ENCODE measurements at regions not wholly inside any gene's neighbourhood (a gene's known extent, or its start where the extent isn't known, plus 50 kb on each side); places are given as distances from the start of the nearest gene placed in this dataset.

GRCh38 chr14:34027990-34028495, 77.2 kb upstream of the EGLN3 start:
- Histone ChIP-seq H3K4me1 (replicated peaks in 1 of 2; ENCODE audit: control insufficient read depth in 2 of 2, insufficient read depth in 2 of 2, low read length in 2 of 2) (peaks cover 0 to 13% of the 10 kb centered on the region in 2 experiments; a peak in 3 of 5 replicates), H3K36me3 (ENCODE audit: control insufficient read depth, insufficient read depth, low read length) (no peaks in the 10 kb centered on the region), H4K20me1 (replicated peaks; ENCODE audit: control insufficient read depth, insufficient read depth, low read length) (no peaks in the 10 kb centered on the region), H2AFZ (ENCODE audit: low read depth, low read length) (0 out of 2 replicates have a peak overlapping the region, but pooled peaks have one; percentile 0), H3K4me2 (ENCODE audit: insufficient read depth, low read length) (no peak overlapping the region), H3K9me1 (ENCODE audit: control insufficient read depth, insufficient read depth, low read length) (no peaks in the 10 kb centered on the region), H3K9me3 (replicated peaks; ENCODE audit: control insufficient read depth, insufficient read depth, low read depth, low read length) (no peaks in the 10 kb centered on the region), H3K27ac (ENCODE audit: extremely low read depth, low read depth, low read length) (no peak overlapping the region), H3K79me2 (ENCODE audit: control insufficient read depth, insufficient read depth, low read length) (no peaks in the 10 kb centered on the region), H3K9ac (ENCODE audit: insufficient read depth in 1 of 2, low read depth in 2 of 2, low read length in 2 of 2) (no peak overlapping the region), H3K4me3 (no peak overlapping the region), H3K27me3 (ENCODE audit: control insufficient read depth in 2 of 2, insufficient read depth in 2 of 2, low read length in 2 of 2) (no peaks in the 10 kb centered on the region; a peak in 1 of 5 replicates)
- no peak for ATAC-seq
- no peak for DNase-seq (ENCODE audit: extremely low read depth in 1 of 4, low spot score in 3 of 4)
- in situ Hi-C loops (cut with MboI) (no loop called here), intact Hi-C loops (cut with micrococcal nuclease) (loop anchor here (5.0 kb wide), 1 partner anchor 69 kb away; no protein-coding TSS in a partner anchor)
- TF ChIP-seq ZNF134 (CRISPR knock-in tag; conservative IDR thresholded peaks at IDR 0.05) (no peak), ZKSCAN8 (CRISPR knock-in tag; IDR thresholded peaks at IDR 0.05) (peak; percentile 74; the same call in 1 of the 2 replicates), TEAD1 (CRISPR knock-in tag; IDR thresholded peaks at IDR 0.05) (no peak)
- ChIA-PET POLR2A (no interaction called here), CTCF (ENCODE audit: low intra/inter-chr PET ratio) (no interaction called here)
- BruUV-seq (replicated peaks): no TSS peak
- no peak for FAIRE-seq
- WGBS (ENCODE audit: insufficient coverage, low coverage, missing lambda C conversion rate): 87% methylated on average over 6 of the region's 6 CpGs

GRCh38 chr14:34027130-34027989, 76.5 kb upstream of the EGLN3 start:
- BruUV-seq (replicated peaks): no TSS peak
- no peak for ATAC-seq
- ChIA-PET POLR2A (no interaction called here), CTCF (ENCODE audit: low intra/inter-chr PET ratio) (no interaction called here)
- in situ Hi-C loops (cut with MboI): no loop called here
- Histone ChIP-seq H3K4me2 (ENCODE audit: insufficient read depth, low read length) (no peak overlapping the region), H3K9ac (ENCODE audit: insufficient read depth in 1 of 2, low read depth in 2 of 2, low read length in 2 of 2) (no peak overlapping the region), H3K9me1 (ENCODE audit: control insufficient read depth, insufficient read depth, low read length) (no peaks in the 10 kb centered on the region), H3K27me3 (ENCODE audit: control insufficient read depth in 2 of 2, insufficient read depth in 2 of 2, low read length in 2 of 2) (no peaks in the 10 kb centered on the region), H2AFZ (ENCODE audit: low read depth, low read length) (0 out of 2 replicates have a peak overlapping the region, but pooled peaks have one; percentile 0), H3K4me1 (replicated peaks in 1 of 2; ENCODE audit: control insufficient read depth in 2 of 2, insufficient read depth in 2 of 2, low read length in 2 of 2) (peaks cover 0 to 13% of the 10 kb centered on the region in 2 experiments; a peak in 3 of 5 replicates), H3K36me3 (ENCODE audit: control insufficient read depth, insufficient read depth, low read length) (no peaks in the 10 kb centered on the region), H4K20me1 (replicated peaks; ENCODE audit: control insufficient read depth, insufficient read depth, low read length) (no peaks in the 10 kb centered on the region), H3K9me3 (replicated peaks; ENCODE audit: control insufficient read depth, insufficient read depth, low read depth, low read length) (no peaks in the 10 kb centered on the region), H3K4me3 (no peak overlapping the region), H3K27ac (ENCODE audit: extremely low read depth, low read depth, low read length) (no peak overlapping the region), H3K79me2 (ENCODE audit: control insufficient read depth, insufficient read depth, low read length) (no peaks in the 10 kb centered on the region)
- DNase-seq (ENCODE audit: extremely low read depth in 1 of 4, low spot score in 3 of 4): no peak
- 43% methylated on average over 2 of the region's 3 CpGs for WGBS (ENCODE audit: insufficient coverage, low coverage, missing lambda C conversion rate)
- FAIRE-seq: no peak
- intact Hi-C loops (cut with micrococcal nuclease): loop anchor here (5.0 kb wide), 1 partner anchor 70 kb away; no protein-coding TSS in a partner anchor
- TF ChIP-seq TSHZ1 (CRISPR knock-in tag; IDR thresholded peaks at IDR 0.05) (no peak), RAD51 (IDR thresholded peaks at IDR 0.05; ENCODE audit: borderline replicate concordance, low read depth) (peak; percentile 51; the same call in 1 of the 2 replicates), SAFB2 (IDR thresholded peaks at IDR 0.05; ENCODE audit: borderline replicate concordance, low read depth, low read length, severe bottlenecking) (no peak), BHLHE40 (IDR thresholded peaks at IDR 0.05; ENCODE audit: low read length) (no peak), ZBTB1 (CRISPR knock-in tag; IDR thresholded peaks at IDR 0.05; ENCODE audit: borderline replicate concordance, low read depth) (no peak), HNRNPK (IDR thresholded peaks at IDR 0.05; ENCODE audit: low read depth, low read length, poor library complexity, severe bottlenecking) (no peak), ZNF165 (CRISPR knock-in tag; IDR thresholded peaks at IDR 0.05; ENCODE audit: borderline replicate concordance) (no peak)

Data from K562 (cell line).